GM18505 (cell line): ENCODE measurements at regions not wholly inside any gene's neighbourhood (a gene's known extent, or its start where the extent isn't known, plus 50 kb on each side); places are given as distances from the start of the nearest gene placed in this dataset.

ENCODE experiments used
- ATAC-seq: cut with Tn5 transposase; IDR thresholded peaks from one replicate; pipeline ENCODE4 v1.9.1; 2021; ENCODE audit not compliant: unreplicated experiment
- POLR2A ChIP-seq: IDR thresholded peaks from 4 replicates; pipeline ENCODE4 v1.6.1; 2011; ENCODE audit warnings: borderline replicate concordance; ENCODE audit not compliant: insufficient read depth, insufficient read length; ENCODE audit errors: extremely low read depth

DNA sequence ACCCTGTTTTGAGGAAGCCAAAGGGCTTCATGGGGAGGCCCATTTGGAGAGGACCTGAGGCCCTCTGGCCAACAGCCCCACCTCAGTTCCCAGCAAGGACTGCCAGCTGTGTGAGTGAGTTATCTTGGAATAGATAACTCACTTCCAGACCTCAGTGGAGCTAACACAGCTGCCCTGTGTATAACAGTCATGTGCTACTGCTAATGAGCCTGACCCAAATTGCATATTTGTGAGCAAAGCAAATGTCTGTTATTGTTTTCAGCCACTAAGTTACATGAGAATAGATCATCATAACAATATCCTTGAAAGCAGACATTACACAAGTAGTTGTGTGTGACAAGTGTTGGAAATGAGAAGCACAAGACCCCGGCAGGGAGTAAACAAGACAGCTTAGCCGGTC is 355.8 kb downstream of the MCTP2 start:
- TF ChIP-seq POLR2A, result no peak
- ATAC-seq, result no peak

DNA sequence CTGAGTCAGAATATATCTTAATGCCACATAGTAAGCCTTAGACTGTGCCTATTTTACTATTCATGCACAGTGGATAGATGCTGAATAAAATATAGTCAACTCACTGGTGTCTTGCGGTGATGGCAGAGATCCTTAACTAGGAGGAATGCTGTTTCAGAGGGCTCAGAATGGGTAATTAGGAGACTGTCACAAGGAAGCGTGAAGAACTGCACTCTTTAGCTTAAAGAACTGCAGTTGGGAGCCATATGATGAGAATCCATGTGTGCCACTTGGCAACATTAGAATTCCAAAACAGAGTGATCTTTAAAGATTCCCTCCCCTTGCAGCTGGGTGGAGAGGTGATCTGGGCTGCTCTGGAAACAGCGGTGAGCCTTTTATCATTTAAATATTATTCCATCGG is 357.6 kb downstream of the MCTP2 start:
- no peak for ATAC-seq
- TF ChIP-seq POLR2A, result no peak

DNA sequence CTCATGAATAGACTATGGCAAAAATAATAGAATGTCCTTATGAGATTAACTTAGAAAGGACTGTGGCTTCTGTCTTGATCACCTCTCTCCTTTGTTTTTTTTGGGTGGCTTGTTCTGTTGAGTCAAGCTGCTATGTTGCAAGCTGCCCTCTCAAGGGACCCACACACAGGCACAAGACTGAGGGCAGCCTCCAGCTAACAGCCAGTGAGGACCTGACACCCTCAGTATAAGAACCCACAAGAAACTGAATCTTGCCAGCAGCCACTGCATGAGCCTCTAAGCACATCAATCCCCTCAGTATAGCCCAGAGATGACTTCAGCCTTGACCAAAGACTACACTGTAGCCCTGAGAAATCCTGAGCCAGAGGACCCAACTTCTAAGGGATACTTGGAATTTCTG is 361.1 kb downstream of the MCTP2 start:
- no peak for ATAC-seq
- TF ChIP-seq POLR2A, result no peak

DNA sequence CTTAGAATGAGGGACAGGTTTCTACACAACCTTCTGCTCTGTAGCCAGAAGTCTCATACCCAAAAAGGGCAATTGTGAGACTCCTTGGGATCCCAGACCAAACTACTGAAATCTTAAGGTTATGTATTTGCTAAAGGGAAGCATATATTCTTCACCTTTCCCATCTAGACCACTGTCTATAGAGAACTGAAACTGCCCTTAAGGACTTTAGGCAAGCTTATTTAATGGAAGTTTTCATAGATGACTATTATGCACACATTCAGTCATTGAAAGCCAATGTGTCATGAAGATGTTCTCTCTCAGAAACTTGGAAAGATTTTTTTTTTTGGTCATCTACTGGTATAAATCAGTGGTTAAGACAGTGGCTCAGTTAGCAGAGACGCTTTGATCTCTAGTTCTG is 365.3 kb downstream of the MCTP2 start:
- no peak for ATAC-seq
- TF ChIP-seq POLR2A, result no peak

GRCh38 chr15:94600505-94600904 is 369.1 kb downstream of the MCTP2 start:
- ATAC-seq, result no peak
- TF ChIP-seq POLR2A, result no peak

- ATAC-seq, result no peak
- no peak for TF ChIP-seq POLR2A
Measured at GRCh38 chr15:94602754-94603470, 371.6 kb downstream of the MCTP2 start.

- no peak for TF ChIP-seq POLR2A
- no peak for ATAC-seq
Measured at GRCh38 chr15:94606286-94606685, 374.9 kb downstream of the MCTP2 start.

GRCh38 chr15:94607176-94607654 is 375.9 kb downstream of the MCTP2 start:
- ATAC-seq, result no peak
- no peak for TF ChIP-seq POLR2A

- no peak for TF ChIP-seq POLR2A
- peak; percentile 64 for ATAC-seq
Measured at GRCh38 chr15:94610069-94610468, 378.7 kb downstream of the MCTP2 start.

DNA sequence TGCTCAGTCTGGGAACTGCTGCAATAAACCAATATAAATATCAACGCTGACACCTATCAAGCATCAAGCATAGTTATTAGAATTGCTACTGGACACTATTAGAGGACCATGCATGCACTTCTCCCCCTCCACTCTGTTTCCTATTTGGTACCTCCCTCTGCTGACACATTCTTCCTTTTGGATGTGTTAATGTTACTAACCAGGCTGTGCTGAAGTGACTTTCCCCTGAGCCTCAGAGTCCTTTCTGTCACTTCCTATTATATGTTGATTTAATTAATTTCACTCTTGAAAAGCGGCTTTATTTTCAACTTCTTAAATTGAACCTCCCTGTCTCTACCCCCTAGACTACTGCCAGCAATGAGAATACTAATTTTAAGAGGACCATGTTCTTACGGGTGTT is 379.1 kb downstream of the MCTP2 start:
- no peak for TF ChIP-seq POLR2A
- no peak for ATAC-seq

GRCh38 chr15:94611656-94612055 is 380.3 kb downstream of the MCTP2 start:
- no peak for ATAC-seq
- TF ChIP-seq POLR2A, result no peak

GRCh38 chr15:94615688-94616087 is 384.3 kb downstream of the MCTP2 start:
- TF ChIP-seq POLR2A, result no peak
- ATAC-seq, result no peak

DNA sequence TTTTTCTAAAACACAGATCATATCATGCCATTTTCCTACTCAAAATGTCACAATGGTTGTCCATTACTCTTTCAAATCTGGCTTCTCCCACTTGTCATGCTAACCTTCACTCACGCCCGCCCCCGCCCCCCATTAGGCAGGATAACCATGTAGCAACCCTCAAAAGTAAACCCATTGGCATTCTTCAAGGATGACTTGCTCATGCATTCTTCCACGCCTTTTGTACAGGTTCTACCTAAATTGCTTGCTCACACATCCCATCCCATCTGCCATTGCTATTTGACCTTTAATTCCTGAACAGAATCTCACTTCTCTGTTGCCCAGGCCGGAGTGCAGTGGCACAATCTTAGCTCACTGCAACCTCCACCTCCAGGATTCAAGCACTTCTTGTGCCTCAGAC is 389.3 kb downstream of the MCTP2 start:
- no peak for TF ChIP-seq POLR2A
- no peak for ATAC-seq

GRCh38 chr15:94621736-94622135 is 390.4 kb downstream of the MCTP2 start:
- TF ChIP-seq POLR2A, result no peak
- ATAC-seq, result no peak

DNA sequence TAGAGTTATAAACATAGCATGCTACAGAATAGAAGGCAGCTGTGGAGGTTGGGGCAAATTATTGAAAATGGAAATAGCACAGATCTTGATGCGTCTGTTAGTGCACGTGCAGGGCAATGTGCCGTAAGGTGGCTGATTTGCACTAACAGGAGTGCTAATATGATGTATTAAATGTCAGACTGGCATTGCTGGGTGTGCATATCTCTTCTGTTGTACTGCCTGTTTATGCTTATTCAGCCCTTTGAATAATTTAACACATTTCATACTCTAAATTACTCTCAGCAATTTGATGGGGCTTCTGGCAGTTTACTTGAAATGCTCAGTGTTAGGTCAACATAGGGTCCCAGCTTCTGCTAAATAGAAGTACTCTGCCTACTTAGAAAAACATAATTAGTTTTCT is 395.6 kb downstream of the MCTP2 start:
- no peak for ATAC-seq
- TF ChIP-seq POLR2A, result no peak
